PC-3 (cell line): ENCODE measurements at regions not wholly inside any gene's neighbourhood (a gene's known extent, or its start where the extent isn't known, plus 50 kb on each side); places are given as distances from the start of the nearest gene placed in this dataset.

Source experiments
- ATAC-seq: fragments of 200-7000 bp; cut with Tn5 transposase; 2 replicates; pipeline ENCODE4 v1.9.1; 2020; ENCODE audit warnings: mild to moderate bottlenecking, moderate library complexity
- BruUV-seq: library from RNA; stranded (reverse); fragments of 400-500 nt; replicated peaks from 2 replicates; lab custom pipeline; 2021; lab: Mats Ljungman, UMichigan
- CTCF ChIA-PET: fragments of 300-600 bp; sonication (Branson Sonifier 250); formaldehyde crosslinking; loops from one replicate; lab custom pipeline; 2022; ENCODE audit warnings: antibody characterized with exemption; lab: Charles Lee
- POLR2A ChIA-PET: fragments of 300-600 bp; sonication (Branson Sonifier 250); formaldehyde crosslinking; loops from one replicate; lab custom pipeline; 2022; ENCODE audit warnings: antibody characterized with exemption; ENCODE audit not compliant: unreplicated experiment; lab: Charles Lee
- DNase-seq: peaks from one replicate; pipeline ENCODE4 v3.0.0-alpha.2; 2015
- H2AFZ ChIP-seq: fragments of 300-600 bp; sonication (generic); 2 replicates; pipeline ENCODE4 v1.6.0; 2016; ENCODE audit warnings: antibody characterized with exemption, low read length
- H3F3A ChIP-seq: fragments of 300-600 bp; sonication (generic); one replicate; pipeline ENCODE4 v1.6.0; 2017; ENCODE audit warnings: antibody characterized with exemption, low read length, control low read depth, mild to moderate bottlenecking; ENCODE audit not compliant: unreplicated experiment
- H3K27ac ChIP-seq: fragments of 300-600 bp; sonication (generic); 2 replicates; pipeline ENCODE4 v1.5.1; 2016; ENCODE audit warnings: mild to moderate bottlenecking, low read length
- H3K27me3 ChIP-seq: fragments of 300-600 bp; sonication (generic); 2 replicates; pipeline ENCODE4 v1.6.1; 2016; ENCODE audit warnings: low read length, mixed read lengths
- H3K36me3 ChIP-seq: fragments of 300-600 bp; sonication (generic); 2 replicates; pipeline ENCODE4 v1.6.1; 2016; ENCODE audit warnings: low read depth, mixed run types, low read length, mixed read lengths
- H3K4me1 ChIP-seq: fragments of 300-600 bp; sonication (generic); 2 replicates; pipeline ENCODE4 v1.5.1; 2016; ENCODE audit warnings: low read length; ENCODE audit not compliant: insufficient read depth
- H3K4me2 ChIP-seq: fragments of 300-600 bp; sonication (generic); 2 replicates; pipeline ENCODE4 v1.6.0; 2016; ENCODE audit warnings: low read length
- H3K4me3 ChIP-seq: fragments of 300-600 bp; sonication (generic); 2 replicates; pipeline ENCODE4 v1.5.1; 2016; ENCODE audit warnings: mild to moderate bottlenecking, low read length, mixed read lengths
- H3K79me2 ChIP-seq: fragments of 300-600 bp; sonication (generic); 2 replicates; pipeline ENCODE4 v1.6.1; 2017; ENCODE audit warnings: low read length, mixed read lengths
- H3K9ac ChIP-seq: fragments of 300-600 bp; sonication (generic); 2 replicates; pipeline ENCODE4 v1.6.0; 2016; ENCODE audit warnings: mild to moderate bottlenecking, low read length
- H3K9me2 ChIP-seq: fragments of 300-600 bp; sonication (generic); replicated peaks from 2 replicates; pipeline ENCODE4 v1.6.1; 2016; ENCODE audit warnings: mixed run types, low read length, mixed read lengths
- H3K9me3 ChIP-seq: fragments of 300-600 bp; sonication (generic); 2 replicates; pipeline ENCODE4 v1.6.1; 2016; ENCODE audit warnings: low read length, mixed read lengths
- H4K20me1 ChIP-seq: fragments of 300-600 bp; sonication (generic); 2 replicates; pipeline ENCODE4 v1.6.1; 2016; ENCODE audit warnings: low read length, mixed read lengths
- CTCF ChIP-seq: fragments of 300-600 bp; sonication (generic); conservative IDR thresholded peaks from 2 replicates; pipeline ENCODE4 v1.5.1; 2017; ENCODE audit warnings: antibody characterized with exemption, low read depth, mild to moderate bottlenecking, low read length
- EZH2 ChIP-seq: fragments of 300-600 bp; sonication (generic); IDR thresholded peaks from one replicate; pipeline ENCODE4 v1.6.1; 2017; ENCODE audit warnings: antibody characterized with exemption, mild to moderate bottlenecking, low read length; ENCODE audit not compliant: unreplicated experiment
- EZH2phosphoT487 ChIP-seq: fragments of 300-600 bp; sonication (generic); IDR thresholded peaks from 2 replicates; pipeline ENCODE4 v1.6.1; 2018; ENCODE audit warnings: mild to moderate bottlenecking, antibody characterized with exemption, low read length, borderline replicate concordance
- intact Hi-C: fragments of 100-400 bp; cut with micrococcal nuclease; formaldehyde crosslinking; loops from 2 replicates; pipeline ENCODE4 v1.9.0; 2023

GRCh38 chr12:87812030-87812429, 217.2 kb downstream of the C12orf50 start:
- POLR2A ChIA-PET = no interaction called here

GRCh38 chr12:87809916-87810315, 219.3 kb downstream of the C12orf50 start:
- Histone ChIP-seq H3K27me3 (no peaks in the 10 kb centered on the region), H3K4me3 (no peak overlapping the region), H3K27ac (no peak overlapping the region), H3K79me2 (no peaks in the 10 kb centered on the region), H3K4me2 (no peak overlapping the region), H3K9me3 (no peaks in the 10 kb centered on the region), H3K9ac (no peak overlapping the region), H3K36me3 (no peaks in the 10 kb centered on the region), H2AFZ (no peak overlapping the region), H4K20me1 (no peaks in the 10 kb centered on the region), H3K9me2 (no peaks in the 10 kb centered on the region), H3F3A (no peaks in the 10 kb centered on the region), H3K4me1 (peaks cover 18% of the 10 kb centered on the region; the same call in 1 of the 2 replicates)
- no peak for TF ChIP-seq CTCF
- no peak for TF ChIP-seq EZH2
- BruUV-seq = no TSS peak
- ChIA-PET CTCF (no interaction called here), POLR2A (no interaction called here)
- no peak for DNase-seq
- intact Hi-C loops = no loop called here
- no peak for ATAC-seq

More at GRCh38 chr12:87812030-87812429, 217.2 kb downstream of the C12orf50 start:
- ATAC-seq (no peak), DNase-seq (peak; percentile 23)
- no peak overlapping the region for H3K9ac ChIP-seq
- no peak for TF ChIP-seq CTCF
- no peak for TF ChIP-seq EZH2phosphoT487
- no peak for TF ChIP-seq EZH2
- H3K4me2 ChIP-seq = no peak overlapping the region
- no peaks in the 10 kb centered on the region for H3K79me2 ChIP-seq
- H3K36me3 ChIP-seq = no peaks in the 10 kb centered on the region
- no TSS peak for BruUV-seq
- no peaks in the 10 kb centered on the region for H3K27me3 ChIP-seq
- no peak overlapping the region for H3K4me3 ChIP-seq
- H4K20me1 ChIP-seq = no peaks in the 10 kb centered on the region
- no peaks in the 10 kb centered on the region for H3K9me2 ChIP-seq
- H3F3A ChIP-seq = no peaks in the 10 kb centered on the region
- H3K27ac ChIP-seq = no peak overlapping the region
- H2AFZ ChIP-seq = no peak overlapping the region
- H3K9me3 ChIP-seq = no peaks in the 10 kb centered on the region
- intact Hi-C loops = no loop called here
- CTCF ChIA-PET = no interaction called here
- H3K4me1 ChIP-seq = peaks cover 18% of the 10 kb centered on the region; the same call in 1 of the 2 replicates

- intact Hi-C loops = no loop called here
- no peak for TF ChIP-seq EZH2
- TF ChIP-seq CTCF = no peak
- no peak for TF ChIP-seq EZH2phosphoT487
- BruUV-seq = no TSS peak
- H3K79me2 ChIP-seq = no peaks in the 10 kb centered on the region
- H3K27me3 ChIP-seq = no peaks in the 10 kb centered on the region
- no peaks in the 10 kb centered on the region for H4K20me1 ChIP-seq
- H3K4me1 ChIP-seq = peaks cover 9% of the 10 kb centered on the region
- H3K27ac ChIP-seq = no peak overlapping the region
- ATAC-seq (no peak), DNase-seq (no peak)
- H3K36me3 ChIP-seq = no peaks in the 10 kb centered on the region
- H3K4me2 ChIP-seq = no peak overlapping the region
- no peaks in the 10 kb centered on the region for H3K9me3 ChIP-seq
- POLR2A ChIA-PET = no interaction called here
- H3K9ac ChIP-seq = no peak overlapping the region
- CTCF ChIA-PET = no interaction called here
- H3K4me3 ChIP-seq = no peak overlapping the region
- no peaks in the 10 kb centered on the region for H3F3A ChIP-seq
- no peaks in the 10 kb centered on the region for H3K9me2 ChIP-seq
- H2AFZ ChIP-seq = no peak overlapping the region
Observed at GRCh38 chr12:87807086-87807485, 222.1 kb downstream of the C12orf50 start.
